Right atrium auricular region (tissue), 2 donors: ENCODE measurements at regions not wholly inside any gene's neighbourhood (a gene's known extent, or its start where the extent isn't known, plus 50 kb on each side); places are given as distances from the start of the nearest gene placed in this dataset.

ENCODE experiments used
- DNase-seq: peaks from one replicate; pipeline ENCODE4 v3.0.0-alpha.2; 2019; ENCODE audit warnings: low spot score
- H3K27ac ChIP-seq, 2 donors: fragments of 200-600 bp; sonication (generic); 1 replicate in 1 of 2; 2 replicates in 1 of 2; pipeline ENCODE4 v1.5.1; 2016 to 2019
- H3K27me3 ChIP-seq, 2 donors: fragments of 200-600 bp; sonication (generic); one replicate each; pipeline versions ENCODE4 v1.5.1 to v1.6.0; 2017 to 2019
- H3K36me3 ChIP-seq: fragments of 200-600 bp; sonication (generic); one replicate; pipeline ENCODE4 v1.5.1; 2016
- H3K4me1 ChIP-seq, 2 donors: fragments of 200-600 bp; sonication (generic); one replicate each; pipeline versions ENCODE4 v1.5.1 to v1.6.0; 2017 to 2019
- H3K4me3 ChIP-seq, 2 donors: fragments of 200-600 bp; sonication (generic); 1 replicate in 1 of 2; 2 replicates in 1 of 2; pipeline ENCODE4 v1.5.1; 2017 to 2019; ENCODE audit warnings: mild to moderate bottlenecking in 1 of 2, moderate library complexity in 1 of 2
- H3K9me3 ChIP-seq, 2 donors: fragments of 200-600 bp; sonication (generic); one replicate each; pipeline ENCODE4 v1.5.1; 2019
- CTCF ChIP-seq, 2 donors: fragments of 200-600 bp; sonication (generic); IDR thresholded peaks; one replicate each; pipeline ENCODE4 v1.5.1; 2019; ENCODE audit warnings: antibody characterized with exemption in 2 of 2

- no peaks in the 10 kb centered on the region for H3K36me3 ChIP-seq
- no peak overlapping the region for H3K4me3 ChIP-seq
- no peaks in the 10 kb centered on the region for H3K27me3 ChIP-seq
- no peaks in the 10 kb centered on the region for H3K9me3 ChIP-seq
- no peak for DNase-seq
- TF ChIP-seq CTCF (IDR thresholded peaks at IDR 0.05) = no peak
- H3K4me1 ChIP-seq = no peaks in the 10 kb centered on the region
- no peak overlapping the region for H3K27ac ChIP-seq
Measured at GRCh38 chr1:110816945-110817344, 56.0 kb upstream of the CD53 start.

- Histone ChIP-seq H3K36me3 (no peaks in the 10 kb centered on the region), H3K27me3 (no peaks in the 10 kb centered on the region), H3K9me3 (no peaks in the 10 kb centered on the region), H3K4me1 (no peaks in the 10 kb centered on the region), H3K4me3 (no peak overlapping the region), H3K27ac (no peak overlapping the region)
- no peak for TF ChIP-seq CTCF (IDR thresholded peaks at IDR 0.05)
- DNase-seq = no peak
Measured at GRCh38 chr1:110811529-110811928, 61.4 kb upstream of the CD53 start.

GRCh38 chr1:110800079-110800478 is 72.9 kb upstream of the CD53 start:
- Histone ChIP-seq H3K9me3 (peaks cover 0 to 14% of the 10 kb centered on the region in 2 donors), H3K27ac (no peak overlapping the region), H3K4me3 (no peak overlapping the region), H3K4me1 (no peaks in the 10 kb centered on the region), H3K36me3 (no peaks in the 10 kb centered on the region), H3K27me3 (no peaks in the 10 kb centered on the region)
- DNase-seq = no peak
- TF ChIP-seq CTCF (IDR thresholded peaks at IDR 0.05) = no peak

- H3K4me1 ChIP-seq = no peaks in the 10 kb centered on the region
- no peak for TF ChIP-seq CTCF (IDR thresholded peaks at IDR 0.05)
- H3K27me3 ChIP-seq = no peaks in the 10 kb centered on the region
- H3K9me3 ChIP-seq = peaks cover 0 to 17% of the 10 kb centered on the region in 2 donors
- no peak overlapping the region for H3K27ac ChIP-seq
- H3K36me3 ChIP-seq = no peaks in the 10 kb centered on the region
- DNase-seq = no peak
- H3K4me3 ChIP-seq = no peak overlapping the region
Measured at GRCh38 chr1:110798691-110799256, 74.2 kb upstream of the CD53 start.

GRCh38 chr1:110788673-110789072 is 84.3 kb upstream of the CD53 start:
- Histone ChIP-seq H3K4me3 (no peak overlapping the region), H3K27ac (no peak overlapping the region), H3K27me3 (no peaks in the 10 kb centered on the region), H3K4me1 (no peaks in the 10 kb centered on the region), H3K36me3 (no peaks in the 10 kb centered on the region), H3K9me3 (peaks cover 0 to 17% of the 10 kb centered on the region in 2 donors)
- DNase-seq = no peak
- TF ChIP-seq CTCF (IDR thresholded peaks at IDR 0.05) = no peak
